Adrenal gland (tissue), 5 donors: ENCODE measurements at regions not wholly inside any gene's neighbourhood (a gene's known extent, or its start where the extent isn't known, plus 50 kb on each side); places are given as distances from the start of the nearest gene placed in this dataset.

Source experiments
- POLR2A ChIP-seq, 2 donors: fragments of 450-650 bp; IDR thresholded peaks; one replicate each; pipeline ENCODE4 v1.6.1; 2017; ENCODE audit warnings: antibody characterized with exemption in 2 of 2, mild to moderate bottlenecking in 2 of 2, moderate library complexity in 1 of 2
- TF ChIP-seq, protein P1 (sequence below), 6 experiments: fragments of 450-650 bp in 4 of 6; fragments of 200-600 bp in 2 of 6; sonication (generic) in 1 of 6; IDR thresholded peaks; 1 replicate in 5 of 6; 2 replicates in 1 of 6; pipeline versions ENCODE4 v1.5.1 to v1.8.0; 2016 to 2021; ENCODE audit warnings: antibody characterized with exemption in 6 of 6, mild to moderate bottlenecking in 2 of 6, moderate library complexity in 1 of 6
- donor health status: DM: no; HTN: no; CAD: no.

DNA sequence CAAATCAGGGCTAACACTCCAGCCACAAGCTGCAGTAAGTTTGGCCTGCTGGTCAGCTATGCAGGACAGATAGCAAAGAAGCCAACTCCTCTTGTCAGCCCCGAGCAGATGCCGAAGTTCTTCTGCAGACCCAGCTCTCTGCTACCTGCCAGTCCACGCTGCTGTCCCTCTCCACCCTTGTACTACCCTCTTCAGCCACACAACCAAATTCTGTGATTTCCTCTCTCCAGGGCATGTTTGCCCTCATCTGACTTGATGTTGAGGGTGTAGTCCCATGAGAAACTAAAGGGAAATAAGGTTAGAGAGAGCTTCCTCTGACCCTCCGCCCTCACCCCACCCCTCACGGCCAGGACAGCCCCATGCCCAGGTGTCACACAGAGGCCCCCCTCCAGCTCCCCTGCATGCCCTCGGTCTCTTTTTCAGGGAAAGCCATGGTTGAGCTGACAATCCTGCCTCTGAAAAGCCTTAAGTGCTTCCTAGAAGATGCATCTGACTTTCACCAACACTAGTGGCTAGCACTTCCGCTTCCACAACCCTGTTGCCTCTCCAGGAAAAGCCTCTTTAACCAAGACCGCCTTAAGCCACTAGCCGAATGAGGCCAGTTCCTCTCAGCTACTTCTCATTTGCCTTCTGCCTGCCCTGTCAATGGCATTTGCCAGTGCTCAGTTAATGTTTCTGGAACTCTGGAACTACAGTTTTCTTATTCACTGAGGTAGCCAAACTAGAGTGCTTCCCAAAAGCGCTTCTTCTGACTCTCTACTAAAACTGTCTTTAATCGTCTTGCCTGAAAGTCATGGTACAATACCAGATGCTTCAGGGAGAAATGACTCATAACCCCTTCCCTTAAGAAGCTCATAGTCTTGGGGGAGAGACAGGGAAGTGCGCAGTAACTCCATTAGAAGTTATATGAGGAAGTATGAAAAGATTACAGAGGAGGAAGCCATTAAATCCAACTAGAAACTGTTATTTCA is 300.4 kb upstream of the STT3B start:
- TF ChIP-seq, protein P1, sequence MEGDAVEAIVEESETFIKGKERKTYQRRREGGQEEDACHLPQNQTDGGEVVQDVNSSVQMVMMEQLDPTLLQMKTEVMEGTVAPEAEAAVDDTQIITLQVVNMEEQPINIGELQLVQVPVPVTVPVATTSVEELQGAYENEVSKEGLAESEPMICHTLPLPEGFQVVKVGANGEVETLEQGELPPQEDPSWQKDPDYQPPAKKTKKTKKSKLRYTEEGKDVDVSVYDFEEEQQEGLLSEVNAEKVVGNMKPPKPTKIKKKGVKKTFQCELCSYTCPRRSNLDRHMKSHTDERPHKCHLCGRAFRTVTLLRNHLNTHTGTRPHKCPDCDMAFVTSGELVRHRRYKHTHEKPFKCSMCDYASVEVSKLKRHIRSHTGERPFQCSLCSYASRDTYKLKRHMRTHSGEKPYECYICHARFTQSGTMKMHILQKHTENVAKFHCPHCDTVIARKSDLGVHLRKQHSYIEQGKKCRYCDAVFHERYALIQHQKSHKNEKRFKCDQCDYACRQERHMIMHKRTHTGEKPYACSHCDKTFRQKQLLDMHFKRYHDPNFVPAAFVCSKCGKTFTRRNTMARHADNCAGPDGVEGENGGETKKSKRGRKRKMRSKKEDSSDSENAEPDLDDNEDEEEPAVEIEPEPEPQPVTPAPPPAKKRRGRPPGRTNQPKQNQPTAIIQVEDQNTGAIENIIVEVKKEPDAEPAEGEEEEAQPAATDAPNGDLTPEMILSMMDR (IDR thresholded peaks at IDR 0.05), result no peak
- no peak for TF ChIP-seq POLR2A (IDR thresholded peaks at IDR 0.05)
